ENCODE measurements at regions not wholly inside any gene's neighbourhood (a gene's known extent, or its start where the extent isn't known, plus 50 kb on each side); places are given as distances from the start of the nearest gene placed in this dataset.
A peak's percentile ranks its signal among the peaks of the same experiment; 100 is the strongest.
"Not testable (repeated sequence)": the region's sequence is repeated elsewhere in the genome, so short reads cannot be mapped to it uniquely, and the experiment has no call there.

GRCh38 chr10:11685787-11686218 lies 56.4 kb upstream of the ECHDC3 start:
- Mint-ChIP-seq H3K27ac (peak overlapping the region; percentile 100), H3K9me3 (no peaks in the 10 kb centered on the region), H3K27me3 (no peaks in the 10 kb centered on the region), H3K36me3 (ENCODE audit: low read depth) (no peaks in the 10 kb centered on the region), H3K4me3 (peak overlapping the region; percentile 81), H3K4me1 (peaks cover 83% of the 10 kb centered on the region)
- TF ChIP-seq CTCF (IDR thresholded peaks at IDR 0.05), result no peak
- DNase-seq, result peak; percentile 46
- ChIA-PET CTCF (interaction anchor here (0.7 to 2.8 kb wide), 11 partner anchors 9 to 134 kb away, joined by 3 to 21 read pairs (median 3); no protein-coding TSS in a partner anchor), POLR2A (interaction anchor here (0.6 to 8.6 kb wide), 24 partner anchors 9 to 153 kb away, joined by 3 to 85 read pairs (median 6); partner anchors contain the start of gene USP6NL)
- peak; percentile 15 for ATAC-seq (ENCODE audit: low read depth)
- intact Hi-C loops (cut with micrococcal nuclease), result loop anchor here (1.0 to 2.0 kb wide), 10 partner anchors 8 to 521 kb away; no protein-coding TSS in a partner anchor

DNA sequence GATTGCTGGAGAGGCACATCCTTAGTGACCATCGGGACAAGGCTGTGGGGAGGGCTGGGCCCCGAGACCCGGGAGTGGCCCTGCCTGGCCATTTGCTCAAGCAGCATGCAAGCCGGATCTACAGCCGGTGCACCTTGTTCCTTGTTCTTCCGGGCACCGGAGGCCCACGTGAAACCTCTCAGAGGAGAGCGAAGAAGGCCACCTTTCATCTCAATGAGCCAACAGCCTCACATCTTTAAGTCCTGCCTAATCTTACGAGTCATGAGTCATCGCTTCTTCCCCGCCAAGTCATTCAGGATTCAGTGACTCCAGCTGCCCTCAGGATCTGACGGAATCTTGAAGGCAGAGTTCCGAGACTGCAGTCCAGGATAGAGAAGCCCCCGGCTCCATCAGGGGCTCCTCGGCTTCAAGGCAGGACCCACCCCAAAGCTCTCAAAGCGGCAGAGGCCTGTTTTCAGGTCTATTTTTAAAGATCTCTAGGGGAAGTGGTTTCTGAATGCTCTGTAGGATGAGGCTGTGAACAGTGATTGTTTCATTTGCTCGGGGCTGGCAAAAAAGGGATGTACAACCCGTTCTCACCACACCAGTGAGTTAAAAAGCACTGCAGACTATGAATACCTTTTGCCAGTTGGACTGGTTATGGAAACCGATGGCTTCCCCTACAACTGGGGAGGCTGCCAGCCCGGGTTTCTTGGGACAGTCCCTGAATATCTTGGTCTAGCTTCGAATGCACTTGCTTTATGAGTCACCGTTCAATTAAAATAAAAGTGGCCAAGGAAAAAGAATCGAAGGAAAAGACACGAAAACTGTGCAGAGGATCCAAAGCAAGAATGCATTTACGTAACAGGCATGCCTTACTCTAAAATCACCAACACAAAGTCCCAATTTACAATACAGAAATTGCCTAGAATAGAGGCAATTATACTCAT lies 57.2 kb upstream of the ECHDC3 start:
- Mint-ChIP-seq H3K9me3 (no peaks in the 10 kb centered on the region), H3K27ac (peak overlapping the region; percentile 100), H3K4me1 (peaks cover 91% of the 10 kb centered on the region), H3K4me3 (peak overlapping the region; percentile 90), H3K36me3 (ENCODE audit: low read depth) (no peaks in the 10 kb centered on the region), H3K27me3 (no peaks in the 10 kb centered on the region)
- DNase-seq (peak; percentile 69), ATAC-seq (ENCODE audit: low read depth) (peak; percentile 76)
- no peak for TF ChIP-seq CTCF (IDR thresholded peaks at IDR 0.05)
- CTCF ChIA-PET, result interaction anchor here (0.7 to 2.8 kb wide), 12 partner anchors 10 to 170 kb away, joined by 3 to 21 read pairs (median 4); no protein-coding TSS in a partner anchor
- POLR2A ChIA-PET, result interaction anchor here (0.6 to 8.6 kb wide), 31 partner anchors 8 to 167 kb away, joined by 3 to 85 read pairs (median 5); partner anchors contain the start of gene USP6NL
- intact Hi-C loops (cut with micrococcal nuclease), result loop anchor here (1.0 to 2.0 kb wide), 9 partner anchors 14 to 520 kb away; no protein-coding TSS in a partner anchor

GRCh38 chr10:11684341-11684716 lies 57.9 kb upstream of the ECHDC3 start:
- not testable (repeated sequence) for H3K9me3 Mint-ChIP-seq; H3K27me3 Mint-ChIP-seq; H3K36me3 Mint-ChIP-seq (ENCODE audit: low read depth); DNase-seq
- ChIA-PET CTCF (interaction anchor here (0.9 to 2.8 kb wide), 4 partner anchors 17 to 169 kb away, joined by 3 to 21 read pairs (median 4); no protein-coding TSS in a partner anchor), POLR2A (interaction anchor here (0.7 to 8.6 kb wide), 16 partner anchors 10 to 166 kb away, joined by 3 to 85 read pairs (median 6); partner anchors contain the start of gene USP6NL)
- intact Hi-C loops (cut with micrococcal nuclease), result loop anchor here (2.0 kb wide), 2 partner anchors 60 to 520 kb away; no protein-coding TSS in a partner anchor
- Mint-ChIP-seq H3K4me1 (peaks cover 98% of the 10 kb centered on the region), H3K4me3 (peak overlapping the region; percentile 90), H3K27ac (peak overlapping the region; percentile 100)
- ATAC-seq (ENCODE audit: low read depth), result peak; percentile 16

- Mint-ChIP-seq H3K9me3 (no peaks in the 10 kb centered on the region), H3K4me3 (peak overlapping the region; percentile 90), H3K36me3 (ENCODE audit: low read depth) (no peaks in the 10 kb centered on the region), H3K27me3 (no peaks in the 10 kb centered on the region), H3K4me1 (peaks cover 95% of the 10 kb centered on the region), H3K27ac (peak overlapping the region; percentile 100)
- intact Hi-C loops (cut with micrococcal nuclease), result loop anchor here (2.0 kb wide), 2 partner anchors 59 to 519 kb away; no protein-coding TSS in a partner anchor
- TF ChIP-seq CTCF (IDR thresholded peaks at IDR 0.05), result no peak
- ChIA-PET CTCF (interaction anchor here (0.9 to 1.2 kb wide), 3 partner anchors 16 to 169 kb away, joined by 3 to 5 read pairs (median 4); no protein-coding TSS in a partner anchor), POLR2A (interaction anchor here (0.6 to 8.6 kb wide), 15 partner anchors 9 to 166 kb away, joined by 3 to 85 read pairs (median 7); partner anchors contain the start of gene USP6NL)
- no peak for DNase-seq
- no peak for ATAC-seq (ENCODE audit: low read depth)
These were observed 58.5 kb upstream of the ECHDC3 start for GRCh38 chr10:11683529-11684320.

- POLR2A ChIA-PET, result interaction anchor here (0.6 to 8.6 kb wide), 7 partner anchors 15 to 129 kb away, joined by 3 to 85 read pairs (median 5); partner anchors contain the start of gene USP6NL
- Mint-ChIP-seq H3K36me3 (ENCODE audit: low read depth) (no peaks in the 10 kb centered on the region), H3K4me3 (peak overlapping the region; percentile 38), H3K4me1 (peaks cover 92% of the 10 kb centered on the region), H3K27me3 (no peaks in the 10 kb centered on the region), H3K27ac (peak overlapping the region; percentile 100), H3K9me3 (no peaks in the 10 kb centered on the region)
- CTCF ChIA-PET, result no interaction called here
- no peak for TF ChIP-seq CTCF (IDR thresholded peaks at IDR 0.05)
- intact Hi-C loops (cut with micrococcal nuclease), result no loop called here
- no peak for DNase-seq
- no peak for ATAC-seq (ENCODE audit: low read depth)
These were observed 59.3 kb upstream of the ECHDC3 start for GRCh38 chr10:11682851-11683250.

Data from activated B cell treated with CpG ODN at 0.5 μM for 24 hours (primary cell).